H9 (cell line): ENCODE measurements at regions not wholly inside any gene's neighbourhood (a gene's known extent, or its start where the extent isn't known, plus 50 kb on each side); places are given as distances from the start of the nearest gene placed in this dataset.

Experiments
- DNase-seq: peaks from one replicate; pipeline ENCODE4 v3.0.0-alpha.2; 2017
- H2AFZ ChIP-seq: one replicate; pipeline ENCODE4 v1.6.1; 2013; ENCODE audit warnings: mild to moderate bottlenecking, low read length, control low read depth, moderate library complexity
- H2AK5ac ChIP-seq: 2 replicates; pipeline ENCODE4 v1.6.1; 2013; ENCODE audit warnings: low read length, control low read depth, mixed read lengths; ENCODE audit not compliant: insufficient read length
- H2BK120ac ChIP-seq: one replicate; pipeline ENCODE4 v1.6.1; 2013; ENCODE audit warnings: low read depth, mild to moderate bottlenecking, low read length, control low read depth, inconsistent platforms; ENCODE audit not compliant: poor library complexity, severe bottlenecking
- H2BK12ac ChIP-seq: 2 replicates; pipeline ENCODE4 v1.6.1; 2013; ENCODE audit warnings: low read length, control low read depth, mixed read lengths, low read depth; ENCODE audit not compliant: insufficient read length
- H2BK15ac ChIP-seq: 2 replicates; pipeline ENCODE4 v1.6.1; 2013; ENCODE audit warnings: low read depth, low read length, control low read depth
- H2BK20ac ChIP-seq: one replicate; pipeline ENCODE4 v1.6.1; 2013; ENCODE audit warnings: low read depth, mild to moderate bottlenecking, low read length, control low read depth, inconsistent platforms; ENCODE audit not compliant: poor library complexity, severe bottlenecking
- H2BK5ac ChIP-seq: 2 replicates; pipeline ENCODE4 v1.6.1; 2013; ENCODE audit warnings: low read length, control low read depth, mixed read lengths; ENCODE audit not compliant: insufficient read length
- H3K14ac ChIP-seq: 2 replicates; pipeline ENCODE4 v1.6.1; 2013; ENCODE audit warnings: low read length, control low read depth; ENCODE audit not compliant: insufficient read depth
- H3K18ac ChIP-seq: 2 replicates; pipeline ENCODE4 v1.6.1; 2013; ENCODE audit warnings: low read depth, mild to moderate bottlenecking, mixed read lengths, low read length, control low read depth; ENCODE audit not compliant: insufficient read length
- H3K23ac ChIP-seq: 2 replicates; pipeline ENCODE4 v1.6.1; 2013; ENCODE audit warnings: low read length, control low read depth, mixed read lengths, low read depth; ENCODE audit not compliant: insufficient read length
- H3K23me2 ChIP-seq: 2 replicates; pipeline ENCODE4 v1.6.1; 2013; ENCODE audit warnings: low read depth, mild to moderate bottlenecking, mixed read lengths, low read length, control low read depth; ENCODE audit not compliant: insufficient read length, poor library complexity, severe bottlenecking
- H3K27ac ChIP-seq: 2 replicates; pipeline ENCODE4 v1.5.1; 2013; ENCODE audit warnings: low read length, control low read depth, mixed read lengths, low read depth; ENCODE audit not compliant: insufficient read length
- H3K27me3 ChIP-seq: 2 replicates; pipeline ENCODE4 v1.6.1; 2013; ENCODE audit warnings: low read length, control low read depth, inconsistent platforms; ENCODE audit not compliant: insufficient read depth
- H3K4ac ChIP-seq: 2 replicates; pipeline ENCODE4 v1.6.1; 2013; ENCODE audit warnings: low read depth, mild to moderate bottlenecking, control low read depth, inconsistent platforms, low read length, moderate library complexity
- H3K4me1 ChIP-seq: 2 replicates; pipeline ENCODE4 v1.6.1; 2013; ENCODE audit warnings: low read length, control low read depth, inconsistent platforms; ENCODE audit not compliant: insufficient read depth
- H3K4me2 ChIP-seq: 2 replicates; pipeline ENCODE4 v1.6.1; 2013; ENCODE audit warnings: low read length, control low read depth, mixed read lengths; ENCODE audit not compliant: insufficient read length, insufficient read depth
- H3K56ac ChIP-seq: 2 replicates; pipeline ENCODE4 v1.6.1; 2013; ENCODE audit warnings: low read depth, mild to moderate bottlenecking, mixed read lengths, low read length, control low read depth; ENCODE audit not compliant: insufficient read length
- H3K79me1 ChIP-seq: 2 replicates; pipeline ENCODE4 v1.6.1; 2013; ENCODE audit warnings: low read depth, mild to moderate bottlenecking, moderate library complexity, low read length, control low read depth, inconsistent platforms; ENCODE audit not compliant: insufficient read depth, poor library complexity, severe bottlenecking
- H3K79me2 ChIP-seq: 2 replicates; pipeline ENCODE4 v1.6.1; 2013; ENCODE audit warnings: low read length, control low read depth, inconsistent platforms; ENCODE audit not compliant: insufficient read depth
- H3K9ac ChIP-seq: 2 replicates; pipeline ENCODE4 v1.6.1; 2013; ENCODE audit warnings: low read length, control low read depth, mixed read lengths; ENCODE audit not compliant: insufficient read length; ENCODE audit errors: extremely low read depth
- H3K9me3 ChIP-seq: one replicate; pipeline ENCODE4 v1.6.1; 2013; ENCODE audit warnings: low read depth, low read length, inconsistent platforms; ENCODE audit not compliant: control insufficient read depth
- H3T11ph ChIP-seq: one replicate; pipeline ENCODE4 v1.6.1; 2013; ENCODE audit warnings: mild to moderate bottlenecking, low read length, control low read depth, inconsistent platforms
- H4K20me1 ChIP-seq: one replicate; pipeline ENCODE4 v1.6.1; 2013; ENCODE audit not compliant: control insufficient read depth, insufficient read length, insufficient read depth
- H4K5ac ChIP-seq: 2 replicates; pipeline ENCODE4 v1.6.1; 2013; ENCODE audit warnings: low read depth, mild to moderate bottlenecking, mixed read lengths, low read length, control low read depth; ENCODE audit not compliant: insufficient read length
- H4K8ac ChIP-seq: replicated peaks from 2 replicates; pipeline ENCODE4 v1.6.1; 2013; ENCODE audit warnings: low read length, control low read depth, mixed read lengths, low read depth; ENCODE audit not compliant: insufficient read length
- H4K91ac ChIP-seq: 2 replicates; pipeline ENCODE4 v1.6.1; 2013; ENCODE audit warnings: low read depth, mild to moderate bottlenecking, moderate library complexity, mixed read lengths, low read length, control low read depth; ENCODE audit not compliant: insufficient read length
- H3K27ac Mint-ChIP-seq, 3 experiments: 2 replicates in 2 of 3; 3 replicates in 1 of 3; pipeline ENCODE4 v1.8.0; 2020 to 2021; ENCODE audit warnings: mixed read lengths in 3 of 3, mild to moderate bottlenecking in 1 of 3, moderate library complexity in 1 of 3
- H3K27me3 Mint-ChIP-seq: 2 replicates; pipeline ENCODE4 v1.8.0; 2021; ENCODE audit warnings: low read depth, mild to moderate bottlenecking, moderate library complexity, mixed read lengths
- H3K36me3 Mint-ChIP-seq, 3 experiments: 2 replicates in 2 of 3; 3 replicates in 1 of 3; pipeline ENCODE4 v1.8.0; 2020 to 2021; ENCODE audit warnings: low read depth in 3 of 3, mixed read lengths in 3 of 3; ENCODE audit not compliant: insufficient read depth in 1 of 3
- H3K4me1 Mint-ChIP-seq, 2 experiments: 2 replicates each; pipeline ENCODE4 v1.8.0; 2020; ENCODE audit warnings: mixed read lengths in 2 of 2
- H3K4me3 Mint-ChIP-seq, 2 experiments: 2 replicates in 1 of 2; 3 replicates in 1 of 2; pipeline ENCODE4 v1.8.0; 2020 to 2021; ENCODE audit warnings: mild to moderate bottlenecking in 2 of 2, mixed read lengths in 2 of 2, moderate library complexity in 1 of 2
- H3K9me3 Mint-ChIP-seq, 2 experiments: 2 replicates in 1 of 2; 3 replicates in 1 of 2; pipeline ENCODE4 v1.8.0; 2020; ENCODE audit warnings: mild to moderate bottlenecking in 2 of 2, mixed read lengths in 2 of 2, moderate library complexity in 1 of 2
- CTCF ChIP-seq: fragments of 200-600 bp; sonication (generic); conservative IDR thresholded peaks from 3 replicates; pipeline ENCODE4 v1.8.0; 2021; ENCODE audit warnings: antibody characterized with exemption, mild to moderate bottlenecking
- WGBS: extraction: QIAGEN DNeasy Blood & Tissue Kit; methylation state at CpG from one replicate; pipeline ENCODE4 v1.1.7; 2013; ENCODE audit warnings: missing lambda C conversion rate, low lambda C conversion rate, mixed read lengths; ENCODE audit not compliant: insufficient read length; ENCODE audit errors: extremely low coverage; 5-methylcytosine and 5-hydroxymethylcytosine counted together

DNA sequence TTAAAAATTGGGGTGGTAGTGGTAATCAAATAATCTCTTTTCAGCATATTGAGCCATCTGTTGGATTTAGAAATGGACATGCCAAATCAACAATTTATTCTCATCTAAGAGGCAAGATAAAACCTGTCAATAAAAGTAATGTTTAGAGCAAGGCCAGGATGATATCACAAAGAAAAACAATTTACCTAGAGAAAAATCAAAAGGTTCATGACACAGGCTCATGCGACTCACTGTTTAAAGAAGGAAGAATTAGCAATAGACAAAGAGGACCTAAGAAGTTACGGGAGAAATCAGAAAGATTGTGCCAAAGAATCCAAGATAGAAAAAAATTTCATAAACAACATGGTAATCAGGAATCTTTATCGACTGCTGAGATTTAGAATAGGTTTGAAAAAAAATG is 868.5 kb upstream of the GBE1 start:
- Histone ChIP-seq H3K4ac (no peak overlapping the region), H3T11ph (no peak overlapping the region), H4K5ac (no peak overlapping the region), H3K27ac (no peak overlapping the region), H2BK5ac (no peak overlapping the region), H2BK15ac (no peak overlapping the region), H3K14ac (no peak overlapping the region), H2BK20ac (no peak overlapping the region), H3K27me3 (no peaks in the 10 kb centered on the region), H3K9ac (no peak overlapping the region), H4K91ac (no peak overlapping the region), H3K4me2 (no peak overlapping the region), H3K56ac (no peak overlapping the region), H3K23me2 (no peaks in the 10 kb centered on the region), H2AFZ (no peak overlapping the region), H2BK120ac (no peak overlapping the region), H3K79me1 (no peaks in the 10 kb centered on the region), H3K79me2 (no peaks in the 10 kb centered on the region), H4K20me1 (no peaks in the 10 kb centered on the region), H3K18ac (no peak overlapping the region), H4K8ac (no peak overlapping the region), H2AK5ac (no peak overlapping the region), H3K23ac (no peak overlapping the region), H3K9me3 (no peaks in the 10 kb centered on the region), H3K4me1 (no peaks in the 10 kb centered on the region), H2BK12ac (no peak overlapping the region)
- Mint-ChIP-seq H3K4me3 (no peak overlapping the region), H3K27me3 (no peaks in the 10 kb centered on the region), H3K9me3 (peaks cover under 1 to 7% of the 10 kb centered on the region in 2 experiments; a peak in 4 of 5 replicates), H3K36me3 (peaks cover 0 to 9% (median 5%) of the 10 kb centered on the region in 3 experiments; a peak in 4 of 7 replicates), H3K27ac (no peak overlapping the region), H3K4me1 (peaks cover 7 to 9% of the 10 kb centered on the region in 2 experiments)
- DNase-seq: no peak
- no CpG with 5 or more reads among the region's 3 CpGs for WGBS
- no peak for TF ChIP-seq CTCF
